Transverse colon (tissue), 4 donors: ENCODE measurements at regions not wholly inside any gene's neighbourhood (a gene's known extent, or its start where the extent isn't known, plus 50 kb on each side); places are given as distances from the start of the nearest gene placed in this dataset.

Source experiments
- EP300 ChIP-seq: sonication (generic); formaldehyde crosslinking; IDR thresholded peaks from one replicate; pipeline ENCODE4 v1.6.1; 2017; ENCODE audit warnings: antibody characterized with exemption, low read depth
- POLR2A ChIP-seq: fragments of 450-650 bp; IDR thresholded peaks from one replicate; pipeline ENCODE4 v1.6.1; 2016; ENCODE audit warnings: antibody characterized with exemption, mild to moderate bottlenecking, moderate library complexity
- POLR2AphosphoS5 ChIP-seq, 3 donors: sonication (generic); formaldehyde crosslinking; IDR thresholded peaks; one replicate each; pipeline ENCODE4 v1.6.1; 2016; ENCODE audit warnings: antibody characterized with exemption in 3 of 3
- TF ChIP-seq, protein P1 (sequence below), 5 experiments: fragments of 200-600 bp in 3 of 5; fragments of 450-650 bp in 2 of 5; sonication (generic) in 3 of 5; IDR thresholded peaks; 1 replicate in 2 of 5; 2 replicates in 3 of 5; pipeline ENCODE4 v1.5.1; 2016 to 2017; ENCODE audit warnings: antibody characterized with exemption in 5 of 5, inconsistent platforms in 3 of 5, mild to moderate bottlenecking in 2 of 5, moderate library complexity in 1 of 5

DNA sequence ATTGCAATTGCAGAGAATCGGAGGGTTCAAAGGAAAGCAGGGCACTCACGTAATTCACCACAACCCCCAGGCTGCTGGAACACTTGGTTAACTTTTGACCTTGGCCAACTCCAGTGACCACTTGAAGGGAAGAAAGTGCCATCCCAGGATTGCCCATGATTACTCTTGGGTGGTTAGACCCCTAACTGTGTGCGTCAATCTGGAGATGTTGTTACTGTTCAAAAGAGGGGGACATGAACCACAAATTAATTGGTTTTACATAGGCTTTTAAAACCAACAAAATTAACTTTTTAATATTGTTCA is 50.1 kb upstream of the NCOA3 start:
- TF ChIP-seq, protein P1, sequence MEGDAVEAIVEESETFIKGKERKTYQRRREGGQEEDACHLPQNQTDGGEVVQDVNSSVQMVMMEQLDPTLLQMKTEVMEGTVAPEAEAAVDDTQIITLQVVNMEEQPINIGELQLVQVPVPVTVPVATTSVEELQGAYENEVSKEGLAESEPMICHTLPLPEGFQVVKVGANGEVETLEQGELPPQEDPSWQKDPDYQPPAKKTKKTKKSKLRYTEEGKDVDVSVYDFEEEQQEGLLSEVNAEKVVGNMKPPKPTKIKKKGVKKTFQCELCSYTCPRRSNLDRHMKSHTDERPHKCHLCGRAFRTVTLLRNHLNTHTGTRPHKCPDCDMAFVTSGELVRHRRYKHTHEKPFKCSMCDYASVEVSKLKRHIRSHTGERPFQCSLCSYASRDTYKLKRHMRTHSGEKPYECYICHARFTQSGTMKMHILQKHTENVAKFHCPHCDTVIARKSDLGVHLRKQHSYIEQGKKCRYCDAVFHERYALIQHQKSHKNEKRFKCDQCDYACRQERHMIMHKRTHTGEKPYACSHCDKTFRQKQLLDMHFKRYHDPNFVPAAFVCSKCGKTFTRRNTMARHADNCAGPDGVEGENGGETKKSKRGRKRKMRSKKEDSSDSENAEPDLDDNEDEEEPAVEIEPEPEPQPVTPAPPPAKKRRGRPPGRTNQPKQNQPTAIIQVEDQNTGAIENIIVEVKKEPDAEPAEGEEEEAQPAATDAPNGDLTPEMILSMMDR (IDR thresholded peaks at IDR 0.05): no peak
- TF ChIP-seq POLR2AphosphoS5 (IDR thresholded peaks at IDR 0.05): no peak
- TF ChIP-seq POLR2A: no peak
- TF ChIP-seq EP300: no peak
